ENCODE measurements at regions not wholly inside any gene's neighbourhood (a gene's known extent, or its start where the extent isn't known, plus 50 kb on each side); places are given as distances from the start of the nearest gene placed in this dataset.
A peak's percentile ranks its signal among the peaks of the same experiment; 100 is the strongest.
"Not testable (repeated sequence)": the region's sequence is repeated elsewhere in the genome, so short reads cannot be mapped to it uniquely, and the experiment has no call there.

DNA sequence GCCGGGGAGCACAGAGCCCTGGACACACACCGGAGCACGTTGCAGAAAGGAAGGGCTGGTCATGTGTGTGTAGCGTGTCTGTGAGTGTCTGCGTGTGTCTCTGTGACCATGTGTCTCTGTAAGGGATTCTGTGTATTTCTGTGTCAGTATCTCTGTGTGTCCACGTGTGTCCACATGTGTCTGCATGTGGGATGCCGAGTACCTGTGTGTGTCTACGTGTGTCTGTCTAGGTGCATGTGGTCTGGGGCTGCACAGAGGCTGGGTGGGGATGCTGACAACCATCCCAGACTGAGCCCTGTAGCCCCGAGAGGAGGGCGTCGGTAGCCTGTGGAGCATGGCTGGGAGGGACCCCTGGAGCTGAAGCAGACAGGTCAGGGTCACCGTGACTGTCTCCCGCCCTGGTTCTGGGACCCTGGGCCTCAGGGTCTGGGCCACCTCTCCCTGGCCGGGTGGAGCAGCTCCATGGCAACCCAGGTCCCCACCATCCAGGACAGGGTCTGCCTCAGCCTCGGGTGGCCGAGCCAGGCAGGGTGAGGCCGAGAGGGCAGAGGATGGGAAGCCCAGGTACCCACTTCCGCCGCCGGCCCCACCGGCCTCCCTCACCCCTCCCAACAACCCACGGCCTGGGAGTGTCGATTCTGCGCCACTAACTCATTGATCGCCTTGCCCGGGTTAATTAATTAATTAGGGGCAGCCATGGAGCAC is 122.7 kb downstream of the FAM53A start:
- DNase-seq (ENCODE audit: low read depth) = no peak

GRCh38 chr4:1559896-1560650 is 124.0 kb downstream of the FAM53A start:
- no peak for DNase-seq (ENCODE audit: low read depth)

GRCh38 chr4:1558205-1558604 is 125.9 kb downstream of the FAM53A start:
- DNase-seq (ENCODE audit: low read depth) = no peak

GRCh38 chr4:1557221-1557597 is 126.9 kb downstream of the FAM53A start:
- DNase-seq (ENCODE audit: low read depth) = no peak

GRCh38 chr4:1556541-1557220 is 127.4 kb downstream of the FAM53A start:
- DNase-seq (ENCODE audit: low read depth) = no peak

GRCh38 chr4:1554876-1555265 is 129.2 kb downstream of the FAM53A start:
- DNase-seq (ENCODE audit: low read depth) = no peak

DNA sequence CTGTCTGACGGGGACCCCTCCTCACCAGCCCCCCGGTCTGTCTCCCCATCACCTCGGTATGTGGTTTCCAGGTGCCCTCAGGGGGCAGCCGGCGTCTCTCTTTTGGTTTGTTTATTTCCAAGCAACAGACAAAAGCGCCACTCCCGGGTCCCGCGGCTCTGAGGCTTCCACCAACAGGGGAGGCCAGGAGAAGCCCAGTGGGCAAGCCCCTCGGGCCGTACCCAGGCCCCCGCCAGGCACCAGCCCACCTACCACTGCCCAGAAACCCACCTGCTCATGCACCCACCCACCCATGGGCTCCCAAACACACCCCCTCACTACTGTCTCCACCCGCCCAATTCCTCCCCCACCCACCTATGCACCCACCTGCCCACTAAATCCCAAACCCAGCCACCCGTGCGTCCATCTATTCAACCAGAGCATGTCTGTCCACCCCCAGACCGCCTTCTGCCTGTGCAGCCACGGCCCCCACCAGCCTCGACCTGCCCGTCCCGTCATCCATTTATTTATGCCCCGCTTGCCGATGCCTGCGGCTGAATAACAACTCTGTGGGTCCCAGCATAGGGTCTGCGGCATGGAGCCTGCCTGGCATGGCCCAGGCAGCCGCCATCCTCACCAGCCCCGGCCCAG is 129.8 kb downstream of the FAM53A start:
- DNase-seq (ENCODE audit: low read depth) = no peak

DNA sequence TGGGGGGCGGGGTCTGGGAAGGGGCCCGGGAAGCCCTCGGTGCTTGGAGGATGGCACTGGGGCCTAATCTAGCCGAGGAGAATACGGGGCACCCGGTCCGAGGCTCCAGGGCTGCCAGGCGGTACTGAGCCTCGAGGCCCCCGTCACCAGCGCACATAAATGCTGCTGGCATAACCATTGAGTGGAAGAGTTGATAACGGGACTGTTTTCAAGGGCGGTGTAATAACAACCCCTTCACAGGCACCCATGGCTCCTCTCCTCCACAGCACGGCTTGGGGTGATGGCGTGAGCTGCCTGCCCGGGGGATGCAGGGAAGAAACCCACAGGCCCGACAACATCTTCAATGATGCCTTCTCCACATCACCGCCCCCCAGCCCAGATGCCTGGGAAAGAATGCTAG is 130.7 kb downstream of the FAM53A start:
- DNase-seq (ENCODE audit: low read depth) = no peak

- DNase-seq (ENCODE audit: low read depth) = no peak
These were observed 131.7 kb downstream of the FAM53A start for GRCh38 chr4:1552451-1552850.

DNA sequence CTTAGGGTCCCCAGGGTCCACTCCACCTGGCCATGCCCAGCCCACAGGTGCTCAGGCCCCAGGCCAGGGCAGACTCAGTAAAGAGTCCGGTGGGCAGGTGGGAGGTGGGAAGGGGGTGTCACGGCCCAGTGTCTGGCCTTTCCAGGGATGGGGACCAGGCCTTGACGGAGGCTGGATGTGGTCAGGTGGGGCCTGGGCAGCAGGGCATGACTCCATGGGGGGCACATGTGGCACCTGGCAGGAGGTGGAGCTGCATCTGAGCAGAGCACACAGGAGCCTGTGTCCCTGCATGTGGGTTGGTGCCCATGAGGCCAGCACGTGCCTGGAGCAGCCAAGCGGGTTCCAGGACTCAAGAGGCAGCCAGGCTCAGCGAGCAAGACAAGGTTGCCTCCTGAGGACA is 132.9 kb downstream of the FAM53A start:
- DNase-seq (ENCODE audit: low read depth) = no peak

GRCh38 chr4:1550122-1551070 is 133.7 kb downstream of the FAM53A start:
- no peak for DNase-seq (ENCODE audit: low read depth)

GRCh38 chr4:1549638-1550035 is 134.5 kb downstream of the FAM53A start:
- DNase-seq (ENCODE audit: low read depth) = no peak

DNA sequence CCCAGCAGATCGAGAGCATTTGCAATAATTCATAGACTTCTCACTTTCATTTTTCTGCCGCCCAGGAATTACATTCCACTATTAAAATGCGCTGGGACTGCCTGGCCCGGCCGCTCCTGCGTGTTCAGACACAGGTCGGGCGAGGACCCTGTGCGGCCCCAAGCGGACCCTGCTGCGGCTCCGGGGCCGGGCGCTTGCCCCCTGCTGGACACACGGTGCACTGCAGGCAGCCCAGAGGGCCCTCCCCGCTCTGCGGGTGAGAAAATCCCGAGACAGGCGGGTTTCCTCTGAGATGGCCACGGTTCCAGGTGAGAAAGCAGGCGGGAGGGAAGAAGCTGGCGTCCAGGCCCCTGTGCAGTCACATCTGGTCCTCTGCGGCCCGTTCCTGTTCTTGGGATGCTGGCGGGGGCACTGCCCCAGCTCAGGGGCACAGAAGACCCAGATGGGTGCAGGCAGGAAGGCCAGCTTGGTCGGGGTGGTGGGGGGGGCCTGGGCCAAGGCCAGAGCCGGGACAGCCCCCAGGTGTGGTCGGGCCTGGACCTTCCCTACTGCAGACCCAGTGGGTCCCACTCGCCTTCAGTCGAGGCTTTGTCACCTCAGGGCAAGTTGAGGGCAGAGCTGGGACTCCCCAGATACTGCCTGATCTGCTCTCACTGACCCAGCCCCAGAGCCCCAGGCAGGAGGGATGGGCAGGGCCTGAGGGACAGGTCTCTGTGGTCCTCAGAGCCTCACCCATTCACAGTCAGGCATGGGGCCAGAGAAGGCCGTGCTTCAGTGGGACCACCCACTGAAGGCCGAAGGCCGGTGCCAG is 135.1 kb downstream of the FAM53A start:
- peak; percentile 29 for DNase-seq (ENCODE audit: low read depth)

- no peak for DNase-seq (ENCODE audit: low read depth)
These were observed 136.0 kb downstream of the FAM53A start for GRCh38 chr4:1547856-1548826.

DNA sequence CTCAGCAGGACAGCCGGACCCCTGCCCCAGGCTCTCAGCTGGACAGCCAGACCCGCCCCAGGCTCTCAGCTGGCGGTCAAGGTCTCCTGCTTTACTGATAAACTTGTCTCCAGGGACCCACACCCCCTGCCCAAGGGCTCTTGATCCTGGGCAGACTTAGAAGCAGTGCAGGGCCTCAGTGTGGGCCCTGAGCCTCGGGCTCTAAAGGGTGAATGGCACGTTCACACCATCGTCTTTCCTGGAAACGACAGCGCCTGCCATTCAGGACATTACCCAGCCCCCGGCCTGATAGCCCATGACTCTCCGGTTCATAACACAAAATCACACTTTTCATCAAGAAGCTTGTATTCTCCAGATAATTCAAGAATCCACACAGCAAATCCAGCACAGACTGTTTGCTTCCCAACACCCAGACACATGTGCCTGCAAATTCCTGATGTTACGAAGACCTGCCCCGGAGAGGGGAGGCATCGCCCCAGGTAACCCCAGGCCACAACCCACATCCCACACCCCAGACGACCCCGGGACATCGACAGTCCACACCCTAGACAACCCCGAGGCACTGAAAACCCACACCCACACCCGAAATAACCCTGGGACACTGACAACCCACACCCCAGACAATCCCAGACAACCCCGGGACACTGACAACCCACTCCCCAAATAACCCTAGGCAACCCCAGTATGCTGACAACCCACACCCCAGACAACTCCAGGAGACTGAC is 136.8 kb downstream of the FAM53A start:
- DNase-seq (ENCODE audit: low read depth) = no peak

GRCh38 chr4:1544861-1545281 is 138.6 kb upstream of the NKX1-1 start:
- no peak for DNase-seq (ENCODE audit: low read depth)

DNA sequence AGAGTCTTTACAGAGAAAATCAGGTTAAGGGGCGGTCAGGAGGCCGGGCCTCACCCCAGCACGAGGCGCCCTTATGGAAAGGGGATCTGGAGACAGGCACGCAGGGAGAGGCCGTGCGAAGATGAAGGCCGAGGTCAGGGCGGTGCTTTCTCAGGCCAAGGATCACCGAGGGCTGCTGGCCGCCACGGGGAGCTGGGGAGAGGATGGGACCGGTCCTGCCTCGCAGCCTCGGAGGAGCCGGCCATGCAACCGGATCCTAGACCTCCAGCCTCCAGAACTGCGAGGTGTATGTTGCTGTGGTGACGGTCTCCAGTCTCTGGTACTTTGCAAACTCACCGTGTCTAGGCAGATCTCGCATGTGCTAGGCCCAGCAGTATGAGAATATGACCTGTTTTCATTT is 138.2 kb upstream of the NKX1-1 start:
- not testable (repeated sequence) for DNase-seq (ENCODE audit: low read depth)

- DNase-seq (ENCODE audit: low read depth) = no peak
These were observed 137.7 kb upstream of the NKX1-1 start for GRCh38 chr4:1543976-1544375.

DNA sequence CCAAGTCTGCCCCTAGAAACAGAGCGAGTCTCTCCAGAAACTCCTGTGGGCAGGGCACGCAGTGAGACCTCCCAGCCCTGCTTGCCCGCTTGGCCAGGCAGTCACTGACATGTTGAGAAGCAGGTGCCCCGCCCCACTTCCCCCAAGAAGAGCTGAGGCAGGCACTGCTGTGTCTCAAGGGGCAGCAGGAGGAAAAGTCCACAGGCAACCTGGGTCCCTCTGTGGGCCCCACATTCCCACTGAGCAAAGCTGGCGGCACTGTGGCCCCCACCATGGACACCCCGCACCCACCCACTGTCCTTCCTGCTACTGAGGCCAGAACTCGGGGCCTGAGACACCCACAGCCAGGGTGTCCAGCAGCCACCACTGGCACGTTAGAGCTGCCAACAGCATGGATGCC is 137.3 kb upstream of the NKX1-1 start:
- DNase-seq (ENCODE audit: low read depth) = no peak
